HepG2 (cell line): ENCODE measurements at regions not wholly inside any gene's neighbourhood (a gene's known extent, or its start where the extent isn't known, plus 50 kb on each side); places are given as distances from the start of the nearest gene placed in this dataset.

Experiments
- ATAC-seq: fragments of 200-7000 bp; cut with Tn5 transposase; 3 replicates; pipeline ENCODE4 v1.9.1; 2020; ENCODE audit warnings: mild to moderate bottlenecking, moderate library complexity
- BruUV-seq: library from RNA; stranded (reverse); fragments of 400-500 nt; replicated peaks from 2 replicates; lab custom pipeline; 2021; lab: Mats Ljungman, UMichigan
- CTCF ChIA-PET: fragments of 300-600 bp; formaldehyde crosslinking; extraction: SDS; loops from one replicate; lab custom pipeline; 2021; ENCODE audit warnings: low total read pairs, inconsistent platforms, low intra/inter-chr PET ratio; lab: Yijun Ruan, JAX
- POLR2A ChIA-PET: fragments of 350-600 bp; sonication (Branson Sonifier 250); formaldehyde crosslinking; loops from one replicate; lab custom pipeline; 2020; ENCODE audit warnings: antibody characterized with exemption, inconsistent platforms; lab: Yijun Ruan, JAX
- DNase-seq: peaks from one replicate; pipeline ENCODE4 v3.0.0-alpha.2; 2015; ENCODE audit warnings: low spot score
- FAIRE-seq: peaks from 3 replicates; lab custom pipeline; 2011; peaks lifted over from hg19 to GRCh38; lab: Jason Lieb, UNC
- H2AFZ ChIP-seq: one replicate; pipeline ENCODE4 v1.6.1; 2011; ENCODE audit warnings: low read length, inconsistent platforms
- H3K27ac ChIP-seq: fragments of 300-600 bp; 3 replicates; pipeline ENCODE4 v1.8.0; 2011; ENCODE audit warnings: mixed run types, mild to moderate bottlenecking, mixed read lengths, low read length, inconsistent platforms; ENCODE audit not compliant: insufficient read depth; ENCODE audit errors: extremely low read length
- H3K27me3 ChIP-seq, 2 experiments: fragments of 200-600 bp in 1 of 2; 2 replicates in 1 of 2; 3 replicates in 1 of 2; pipeline versions ENCODE4 v1.6.0 to v1.8.0; 2011; ENCODE audit warnings: low read length in 2 of 2, mild to moderate bottlenecking in 2 of 2, moderate library complexity in 2 of 2, inconsistent platforms in 1 of 2; ENCODE audit not compliant: insufficient read depth in 2 of 2, control insufficient read depth in 1 of 2
- H3K36me3 ChIP-seq, 2 experiments: fragments of 200-600 bp in 1 of 2; replicated peaks in 1 of 2; 2 replicates in 1 of 2; 3 replicates in 1 of 2; pipeline versions ENCODE4 v1.5.1 to v1.8.0; 2011; ENCODE audit warnings: low read length in 2 of 2, inconsistent platforms in 1 of 2; ENCODE audit not compliant: insufficient read depth in 2 of 2, control insufficient read depth in 1 of 2
- H3K4me1 ChIP-seq: 2 replicates; pipeline ENCODE4 v1.5.1; 2012; ENCODE audit warnings: low read length, inconsistent platforms; ENCODE audit not compliant: insufficient read depth
- H3K4me2 ChIP-seq: 2 replicates; pipeline ENCODE4 v1.6.0; 2011; ENCODE audit warnings: low read depth, low read length, inconsistent platforms
- H3K4me3 ChIP-seq, 3 experiments: fragments of 200-600 bp in 1 of 3; sonication (generic), shearing (Covaris generic) in 1 of 3; replicated peaks in 1 of 3; 2 replicates each; pipeline ENCODE4 v1.5.1; 2011 to 2016; ENCODE audit warnings: low read length in 3 of 3, inconsistent platforms in 2 of 3, low read depth in 2 of 3, mild to moderate bottlenecking in 2 of 3, control low read depth in 1 of 3, mixed read lengths in 1 of 3; ENCODE audit not compliant: insufficient read depth in 1 of 3
- H3K79me2 ChIP-seq: one replicate; pipeline ENCODE4 v1.6.1; 2011; ENCODE audit warnings: low read length, inconsistent platforms; ENCODE audit not compliant: insufficient read depth
- H3K9ac ChIP-seq: 2 replicates; pipeline ENCODE4 v1.6.0; 2011; ENCODE audit warnings: mild to moderate bottlenecking, low read depth, low read length, inconsistent platforms; ENCODE audit not compliant: insufficient read depth
- H3K9me3 ChIP-seq: 2 replicates; pipeline ENCODE4 v1.5.1; 2012; ENCODE audit warnings: mild to moderate bottlenecking, low read length
- H4K20me1 ChIP-seq: 2 replicates; pipeline ENCODE4 v1.6.0; 2011; ENCODE audit warnings: inconsistent platforms, mild to moderate bottlenecking, low read length, moderate library complexity; ENCODE audit not compliant: insufficient read depth
- ASH2L ChIP-seq: fragments of 300-600, 200-600 bp; sonication (generic); IDR thresholded peaks from 2 replicates; pipeline ENCODE4 v1.7.0; 2017; ENCODE audit warnings: low read depth, mild to moderate bottlenecking, moderate library complexity, mixed read lengths, low read length; ENCODE audit not compliant: insufficient read length
- ATF7 ChIP-seq, 2 experiments: fragments of 450-650 bp in 1 of 2; sonication (generic) in 1 of 2; formaldehyde crosslinking in 1 of 2; IDR thresholded peaks; 2 replicates each; pipeline versions ENCODE4 v1.4.0 to v1.6.1; 2016 to 2020; ENCODE audit warnings: antibody characterized with exemption in 1 of 2, mild to moderate bottlenecking in 1 of 2, missing genetic modification reagents in 1 of 2
- CEBPG ChIP-seq: IDR thresholded peaks from 2 replicates; pipeline ENCODE4 v1.6.1; 2016
- DR1 ChIP-seq: sonication (generic); formaldehyde crosslinking; IDR thresholded peaks from 2 replicates; pipeline ENCODE4 v1.8.0; 2021; ENCODE audit warnings: mild to moderate bottlenecking, missing genetic modification reagents, inconsistent platforms
- KMT2B ChIP-seq: IDR thresholded peaks from 2 replicates; pipeline ENCODE4 v1.6.1; 2016; ENCODE audit warnings: missing genetic modification reagents, missing compliant biosample characterization
- MBNL3 ChIP-seq: fragments of 250-450 bp; sonication (Bioruptor Pico); conservative IDR thresholded peaks from 2 replicates; pipeline ENCODE4 v1.8.0; 2022; ENCODE audit warnings: mild to moderate bottlenecking, inconsistent platforms
- RXRA ChIP-seq: sonication (generic); formaldehyde crosslinking; IDR thresholded peaks from 2 replicates; pipeline ENCODE4 v1.5.1; 2020; ENCODE audit warnings: missing genetic modification reagents
- SP1 ChIP-seq, 2 experiments: fragments of 450-650 bp in 1 of 2; sonication (generic) in 1 of 2; formaldehyde crosslinking in 1 of 2; IDR thresholded peaks; 2 replicates each; pipeline versions ENCODE4 v1.4.0 to v1.6.1; 2016 to 2020; ENCODE audit warnings: missing genetic modification reagents in 1 of 2
- SP140L ChIP-seq: sonication (generic); formaldehyde crosslinking; IDR thresholded peaks from 2 replicates; pipeline ENCODE4 v1.4.0; 2020; ENCODE audit warnings: missing genetic modification reagents, borderline replicate concordance
- TBL1XR1 ChIP-seq: fragments of 150-350 bp; IDR thresholded peaks from 2 replicates; pipeline ENCODE4 v1.6.1; 2014; ENCODE audit warnings: borderline replicate concordance, low read length; ENCODE audit not compliant: partially characterized antibody
- U2AF2 ChIP-seq: fragments of 200-400 bp; formaldehyde crosslinking; IDR thresholded peaks from 2 replicates; pipeline ENCODE4 v1.6.1; 2017; ENCODE audit warnings: low read depth, mild to moderate bottlenecking, low read length
- ZEB1 ChIP-seq: IDR thresholded peaks from 2 replicates; pipeline ENCODE4 v1.6.1; 2012; ENCODE audit warnings: mild to moderate bottlenecking, low read depth, inconsistent platforms; ENCODE audit not compliant: insufficient replicate concordance
- ZNF234 ChIP-seq: sonication (generic); formaldehyde crosslinking; conservative IDR thresholded peaks from 2 replicates; pipeline ENCODE4 v1.5.1; 2020; ENCODE audit warnings: mild to moderate bottlenecking, missing genetic modification reagents
- ZNF296 ChIP-seq: sonication (generic); formaldehyde crosslinking; conservative IDR thresholded peaks from 2 replicates; pipeline ENCODE4 v1.5.0; 2020; ENCODE audit warnings: mild to moderate bottlenecking, missing genetic modification reagents
- ZNF335 ChIP-seq: sonication (generic); formaldehyde crosslinking; IDR thresholded peaks from 2 replicates; pipeline ENCODE4 v1.4.0; 2020; ENCODE audit warnings: missing genetic modification reagents
- WGBS: methylation state at CpG from one replicate; pipeline ENCODE4 v1.1.6; 2017; ENCODE audit warnings: low lambda C conversion rate; 5-methylcytosine and 5-hydroxymethylcytosine counted together
- in situ Hi-C: cut with HindIII; loops from 2 replicates; pipeline ENCODE4 v1.10.0; 2017; ENCODE audit warnings: low pct_unique_long_range_greater_than_20kb; ENCODE audit not compliant: extremely low pct_ligation_motif_present
- intact Hi-C: fragments of 100-400 bp; cut with micrococcal nuclease; formaldehyde crosslinking; loops from one replicate; pipeline ENCODE4 v1.10.0; 2022; ENCODE audit not compliant: unreplicated experiment
- TF ChIP-seq, protein P1 (sequence below): IDR thresholded peaks from 2 replicates; pipeline ENCODE4 v1.6.1; 2016; ENCODE audit warnings: low read depth, borderline replicate concordance
- TF ChIP-seq, protein P2 (sequence below): sonication (generic); formaldehyde crosslinking; IDR thresholded peaks from 2 replicates; pipeline ENCODE4 v1.4.0; 2020; ENCODE audit warnings: missing genetic modification reagents; ENCODE audit errors: not compliant biosample characterization

DNA sequence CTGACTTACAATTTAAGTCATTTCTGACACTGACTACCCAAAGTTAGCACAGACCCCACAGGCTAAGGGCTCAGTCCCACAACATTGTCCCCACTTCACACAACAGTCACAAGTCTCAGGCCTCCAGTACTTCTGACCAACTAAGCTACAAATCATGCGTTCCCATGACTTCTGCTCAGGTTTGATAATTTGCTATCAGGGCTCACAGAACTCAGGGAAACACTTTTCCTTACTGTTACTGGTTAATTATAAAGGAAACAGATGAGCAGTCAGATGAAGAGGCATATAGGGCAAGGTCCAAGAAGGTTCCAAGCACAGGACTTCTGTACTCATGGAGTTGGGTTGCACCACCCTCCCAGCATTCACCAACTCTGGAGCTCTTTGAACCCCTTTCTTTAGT, 151.2 kb upstream of the TNR start:
- BruUV-seq = no TSS peak
- Histone ChIP-seq H3K4me3 (no peak overlapping the region), H3K27me3 (peaks cover 0 to 2% of the 10 kb centered on the region in 2 experiments; a peak in 1 of 5 replicates), H2AFZ (no peak overlapping the region), H3K4me1 (no peaks in the 10 kb centered on the region), H3K36me3 (no peaks in the 10 kb centered on the region), H3K27ac (no peak overlapping the region), H4K20me1 (no peaks in the 10 kb centered on the region), H3K79me2 (no peaks in the 10 kb centered on the region), H3K9me3 (no peaks in the 10 kb centered on the region), H3K4me2 (no peak overlapping the region), H3K9ac (no peak overlapping the region)
- intact Hi-C loops (loop anchor here (5.0 kb wide), 1 partner anchor 412 kb away; no protein-coding TSS in a partner anchor), in situ Hi-C loops (loop anchor here (25.0 kb wide), 1 partner anchor 732 kb away; no protein-coding TSS in a partner anchor)
- ChIA-PET CTCF (no interaction called here), POLR2A (no interaction called here)
- WGBS = 11% methylated on average over 1 of the region's 1 CpG
- ATAC-seq = no peak
- DNase-seq = no peak
- no peak for FAIRE-seq
- TF ChIP-seq TBL1XR1 = no peak
- TF ChIP-seq MBNL3 (CRISPR knock-in tag) = no peak
- TF ChIP-seq ZNF296 (CRISPR knock-in tag) = no peak
- no peak for TF ChIP-seq ASH2L
- TF ChIP-seq, protein P1, sequence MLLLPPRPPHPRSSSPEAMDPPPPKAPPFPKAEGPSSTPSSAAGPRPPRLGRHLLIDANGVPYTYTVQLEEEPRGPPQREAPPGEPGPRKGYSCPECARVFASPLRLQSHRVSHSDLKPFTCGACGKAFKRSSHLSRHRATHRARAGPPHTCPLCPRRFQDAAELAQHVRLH (CRISPR knock-in tag) = no peak
- TF ChIP-seq U2AF2 = no peak
- no peak for TF ChIP-seq SP1 (IDR thresholded peaks at IDR 0.05)
- no peak for TF ChIP-seq SP1 (CRISPR knock-in tag; IDR thresholded peaks at IDR 0.05)
- no peak for TF ChIP-seq DR1 (CRISPR knock-in tag)
- TF ChIP-seq CEBPG = no peak
- TF ChIP-seq KMT2B (CRISPR knock-in tag) = no peak

DNA sequence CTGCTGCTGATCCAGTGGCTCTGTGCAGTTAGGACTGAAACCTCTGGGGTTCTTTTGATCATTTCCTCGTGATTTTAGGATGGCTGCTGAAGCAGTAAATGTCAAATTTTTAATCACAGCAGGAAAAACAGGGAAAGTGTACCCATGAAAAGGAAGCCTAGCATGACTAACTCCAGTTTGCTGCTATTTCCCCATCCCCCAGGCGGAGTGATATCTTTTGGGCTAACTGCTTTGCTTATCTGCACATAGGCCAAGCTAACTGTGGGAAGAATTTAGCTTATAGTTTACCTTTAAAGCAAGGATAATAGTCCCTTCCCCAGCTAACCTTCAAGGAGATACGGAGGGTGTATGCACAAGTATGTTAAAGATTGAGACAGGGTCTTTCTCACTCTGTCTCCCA, 149.8 kb upstream of the TNR start:
- WGBS = 38% methylated on average over 3 of the region's 3 CpGs
- no peaks in the 10 kb centered on the region for H3K9me3 ChIP-seq
- POLR2A ChIA-PET = no interaction called here
- DNase-seq (no peak), FAIRE-seq (no peak), ATAC-seq (no peak)
- intact Hi-C loops (loop anchor here (5.0 kb wide), 1 partner anchor 411 kb away; no protein-coding TSS in a partner anchor), in situ Hi-C loops (loop anchor here (25.0 kb wide), 1 partner anchor 731 kb away; no protein-coding TSS in a partner anchor)
- H4K20me1 ChIP-seq = no peaks in the 10 kb centered on the region
- CTCF ChIA-PET = no interaction called here
- H3K9ac ChIP-seq = no peak overlapping the region
- H3K27me3 ChIP-seq = peaks cover 0 to 2% of the 10 kb centered on the region in 2 experiments; a peak in 1 of 5 replicates
- H3K4me2 ChIP-seq = no peak overlapping the region
- no peaks in the 10 kb centered on the region for H3K79me2 ChIP-seq
- no peaks in the 10 kb centered on the region for H3K36me3 ChIP-seq
- no peak overlapping the region for H2AFZ ChIP-seq
- TF ChIP-seq, protein P2, sequence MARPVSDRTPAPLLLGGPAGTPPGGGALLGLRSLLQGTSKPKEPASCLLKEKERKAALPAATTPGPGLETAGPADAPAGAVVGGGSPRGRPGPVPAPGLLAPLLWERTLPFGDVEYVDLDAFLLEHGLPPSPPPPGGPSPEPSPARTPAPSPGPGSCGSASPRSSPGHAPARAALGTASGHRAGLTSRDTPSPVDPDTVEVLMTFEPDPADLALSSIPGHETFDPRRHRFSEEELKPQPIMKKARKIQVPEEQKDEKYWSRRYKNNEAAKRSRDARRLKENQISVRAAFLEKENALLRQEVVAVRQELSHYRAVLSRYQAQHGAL (CRISPR knock-in tag) = no peak
- TF ChIP-seq ZNF234 (no peak), ZEB1 (no peak), RXRA (no peak), SP140L (CRISPR knock-in tag) (no peak), ATF7 (IDR thresholded peaks at IDR 0.05) (no peak), ATF7 (CRISPR knock-in tag; IDR thresholded peaks at IDR 0.05) (no peak), ZNF335 (CRISPR knock-in tag) (no peak)
- H3K4me3 ChIP-seq = no peak overlapping the region
- H3K27ac ChIP-seq = no peak overlapping the region
- no peaks in the 10 kb centered on the region for H3K4me1 ChIP-seq
- BruUV-seq = no TSS peak
